ENCODE measurements at regions not wholly inside any gene's neighbourhood (a gene's known extent, or its start where the extent isn't known, plus 50 kb on each side); places are given as distances from the start of the nearest gene placed in this dataset.

GRCh38 chr14:22407033-22407432 lies 182.0 kb downstream of the DAD1 start:
- Mint-ChIP-seq H3K27ac (no peak overlapping the region), H3K9me3 (ENCODE audit: insufficient read depth) (no peaks in the 10 kb centered on the region), H3K4me3 (no peak overlapping the region), H3K27me3 (peaks cover 9% of the 10 kb centered on the region), H3K4me1 (no peaks in the 10 kb centered on the region)
- intact Hi-C loops (cut with micrococcal nuclease) = no loop called here
- H3K9ac ChIP-seq (ENCODE audit: low read length) = no peak overlapping the region
- H4K20me1 ChIP-seq (ENCODE audit: control insufficient read depth, insufficient read depth, low read length, poor library complexity, severe bottlenecking) = no peaks in the 10 kb centered on the region
- no peak for TF ChIP-seq EZH2 (IDR thresholded peaks at IDR 0.05; ENCODE audit: borderline replicate concordance, insufficient read depth, low read depth, low read length, poor library complexity, severe bottlenecking)
- TF ChIP-seq, protein P1, sequence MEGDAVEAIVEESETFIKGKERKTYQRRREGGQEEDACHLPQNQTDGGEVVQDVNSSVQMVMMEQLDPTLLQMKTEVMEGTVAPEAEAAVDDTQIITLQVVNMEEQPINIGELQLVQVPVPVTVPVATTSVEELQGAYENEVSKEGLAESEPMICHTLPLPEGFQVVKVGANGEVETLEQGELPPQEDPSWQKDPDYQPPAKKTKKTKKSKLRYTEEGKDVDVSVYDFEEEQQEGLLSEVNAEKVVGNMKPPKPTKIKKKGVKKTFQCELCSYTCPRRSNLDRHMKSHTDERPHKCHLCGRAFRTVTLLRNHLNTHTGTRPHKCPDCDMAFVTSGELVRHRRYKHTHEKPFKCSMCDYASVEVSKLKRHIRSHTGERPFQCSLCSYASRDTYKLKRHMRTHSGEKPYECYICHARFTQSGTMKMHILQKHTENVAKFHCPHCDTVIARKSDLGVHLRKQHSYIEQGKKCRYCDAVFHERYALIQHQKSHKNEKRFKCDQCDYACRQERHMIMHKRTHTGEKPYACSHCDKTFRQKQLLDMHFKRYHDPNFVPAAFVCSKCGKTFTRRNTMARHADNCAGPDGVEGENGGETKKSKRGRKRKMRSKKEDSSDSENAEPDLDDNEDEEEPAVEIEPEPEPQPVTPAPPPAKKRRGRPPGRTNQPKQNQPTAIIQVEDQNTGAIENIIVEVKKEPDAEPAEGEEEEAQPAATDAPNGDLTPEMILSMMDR (IDR thresholded peaks at IDR 0.05) = no peak
- no peaks in the 10 kb centered on the region for H3K27me3 ChIP-seq (replicated peaks in 1 of 4; ENCODE audit: control extremely low read depth in 1 of 4, control insufficient read depth in 3 of 4, insufficient read depth in 4 of 4, low read length in 3 of 4)
- no peaks in the 10 kb centered on the region for H3K4me1 ChIP-seq (ENCODE audit: control insufficient read depth in 2 of 2, insufficient read depth in 2 of 2, low read length in 2 of 2)
- WGBS (ENCODE audit: insufficient coverage) = 90% methylated on average over 2 of the region's 6 CpGs
- POLR2A ChIA-PET = no interaction called here
- H3K36me3 ChIP-seq (replicated peaks in 1 of 2; ENCODE audit: control extremely low read depth in 1 of 2, control insufficient read depth in 1 of 2, extremely low read depth in 1 of 2, insufficient read depth in 2 of 2, low read length in 1 of 2) = no peaks in the 10 kb centered on the region
- no peak overlapping the region for H2AFZ ChIP-seq (ENCODE audit: insufficient read depth, low read depth, low read length, poor library complexity, severe bottlenecking)
- H3K4me3 ChIP-seq (ENCODE audit: control extremely low read depth in 1 of 5, extremely low read depth in 1 of 5, insufficient read depth in 1 of 5, low read depth in 2 of 5, low read length in 4 of 5) = no peak overlapping the region
- H3K9me3 ChIP-seq (ENCODE audit: control extremely low read depth in 1 of 3, control insufficient read depth in 2 of 3, insufficient read depth in 1 of 3, low read length in 2 of 3) = no peaks in the 10 kb centered on the region
- no peak overlapping the region for H3K4me2 ChIP-seq (replicated peaks; ENCODE audit: low read depth, low read length, poor library complexity, severe bottlenecking)
- CTCF ChIA-PET = no interaction called here
- H3K79me2 ChIP-seq (ENCODE audit: control insufficient read depth, insufficient read depth, low read length) = no peaks in the 10 kb centered on the region
- ATAC-seq (ENCODE audit: low read depth) (no peak), DNase-seq (no peak)
- H3K27ac ChIP-seq (ENCODE audit: low read length in 2 of 2) = no peak overlapping the region

- H3K9ac ChIP-seq (ENCODE audit: low read length) = no peak overlapping the region
- POLR2A ChIA-PET = no interaction called here
- DNase-seq (no peak), ATAC-seq (ENCODE audit: low read depth) (no peak)
- H4K20me1 ChIP-seq (ENCODE audit: control insufficient read depth, insufficient read depth, low read length, poor library complexity, severe bottlenecking) = no peaks in the 10 kb centered on the region
- Mint-ChIP-seq H3K9me3 (ENCODE audit: insufficient read depth) (no peaks in the 10 kb centered on the region), H3K4me3 (no peak overlapping the region), H3K27ac (no peak overlapping the region), H3K4me1 (no peaks in the 10 kb centered on the region), H3K27me3 (peaks cover 9% of the 10 kb centered on the region)
- H2AFZ ChIP-seq (ENCODE audit: insufficient read depth, low read depth, low read length, poor library complexity, severe bottlenecking) = no peak overlapping the region
- no peaks in the 10 kb centered on the region for H3K79me2 ChIP-seq (ENCODE audit: control insufficient read depth, insufficient read depth, low read length)
- intact Hi-C loops (cut with micrococcal nuclease) = no loop called here
- H3K4me1 ChIP-seq (ENCODE audit: control insufficient read depth in 2 of 2, insufficient read depth in 2 of 2, low read length in 2 of 2) = no peaks in the 10 kb centered on the region
- no peaks in the 10 kb centered on the region for H3K36me3 ChIP-seq (replicated peaks in 1 of 2; ENCODE audit: control extremely low read depth in 1 of 2, control insufficient read depth in 1 of 2, extremely low read depth in 1 of 2, insufficient read depth in 2 of 2, low read length in 1 of 2)
- no CpG with 5 or more reads among the region's 1 CpG for WGBS (ENCODE audit: insufficient coverage)
- TF ChIP-seq, protein P1 (IDR thresholded peaks at IDR 0.05) = no peak
- no peak for TF ChIP-seq EZH2 (IDR thresholded peaks at IDR 0.05; ENCODE audit: borderline replicate concordance, insufficient read depth, low read depth, low read length, poor library complexity, severe bottlenecking)
- H3K27ac ChIP-seq (ENCODE audit: low read length in 2 of 2) = no peak overlapping the region
- no peak overlapping the region for H3K4me2 ChIP-seq (replicated peaks; ENCODE audit: low read depth, low read length, poor library complexity, severe bottlenecking)
- H3K9me3 ChIP-seq (ENCODE audit: control extremely low read depth in 1 of 3, control insufficient read depth in 2 of 3, insufficient read depth in 1 of 3, low read length in 2 of 3) = no peaks in the 10 kb centered on the region
- CTCF ChIA-PET = no interaction called here
- no peak overlapping the region for H3K4me3 ChIP-seq (ENCODE audit: control extremely low read depth in 1 of 5, extremely low read depth in 1 of 5, insufficient read depth in 1 of 5, low read depth in 2 of 5, low read length in 4 of 5)
- no peaks in the 10 kb centered on the region for H3K27me3 ChIP-seq (replicated peaks in 1 of 4; ENCODE audit: control extremely low read depth in 1 of 4, control insufficient read depth in 3 of 4, insufficient read depth in 4 of 4, low read length in 3 of 4)
These were observed 183.8 kb downstream of the DAD1 start for GRCh38 chr14:22405201-22405600.
